ENCODE measurements at regions not wholly inside any gene's neighbourhood (a gene's known extent, or its start where the extent isn't known, plus 50 kb on each side); places are given as distances from the start of the nearest gene placed in this dataset.

DNA sequence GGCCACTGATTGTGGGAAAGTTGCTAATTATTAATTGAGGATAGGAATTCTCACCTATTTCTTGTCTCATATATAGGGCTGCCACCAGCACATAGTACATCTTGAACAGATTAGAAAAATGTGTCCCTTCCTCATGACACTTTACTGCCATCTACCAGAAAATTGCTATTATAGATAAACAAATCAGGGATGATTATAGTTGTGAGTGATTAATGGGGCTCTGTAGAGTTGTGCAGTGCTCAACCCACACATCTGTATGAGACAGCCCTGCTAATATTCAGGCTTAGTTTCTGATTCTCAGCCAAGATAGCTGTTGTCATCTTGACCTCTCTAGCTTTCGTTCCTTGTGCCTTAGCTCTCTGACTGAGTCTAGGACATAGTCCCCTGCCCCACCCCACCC lies 373.3 kb downstream of the TLE4 start:
- no peak overlapping the region for H3K4me3 ChIP-seq (ENCODE audit: low read depth, low read length)
- TF ChIP-seq, protein P1, sequence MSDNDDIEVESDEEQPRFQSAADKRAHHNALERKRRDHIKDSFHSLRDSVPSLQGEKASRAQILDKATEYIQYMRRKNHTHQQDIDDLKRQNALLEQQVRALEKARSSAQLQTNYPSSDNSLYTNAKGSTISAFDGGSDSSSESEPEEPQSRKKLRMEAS (IDR thresholded peaks at IDR 0.05; ENCODE audit: low read depth, low read length), result no peak
- TF ChIP-seq POLR2A (IDR thresholded peaks at IDR 0.05; ENCODE audit: extremely low read depth, insufficient read length), result no peak
- TF ChIP-seq, protein P2, sequence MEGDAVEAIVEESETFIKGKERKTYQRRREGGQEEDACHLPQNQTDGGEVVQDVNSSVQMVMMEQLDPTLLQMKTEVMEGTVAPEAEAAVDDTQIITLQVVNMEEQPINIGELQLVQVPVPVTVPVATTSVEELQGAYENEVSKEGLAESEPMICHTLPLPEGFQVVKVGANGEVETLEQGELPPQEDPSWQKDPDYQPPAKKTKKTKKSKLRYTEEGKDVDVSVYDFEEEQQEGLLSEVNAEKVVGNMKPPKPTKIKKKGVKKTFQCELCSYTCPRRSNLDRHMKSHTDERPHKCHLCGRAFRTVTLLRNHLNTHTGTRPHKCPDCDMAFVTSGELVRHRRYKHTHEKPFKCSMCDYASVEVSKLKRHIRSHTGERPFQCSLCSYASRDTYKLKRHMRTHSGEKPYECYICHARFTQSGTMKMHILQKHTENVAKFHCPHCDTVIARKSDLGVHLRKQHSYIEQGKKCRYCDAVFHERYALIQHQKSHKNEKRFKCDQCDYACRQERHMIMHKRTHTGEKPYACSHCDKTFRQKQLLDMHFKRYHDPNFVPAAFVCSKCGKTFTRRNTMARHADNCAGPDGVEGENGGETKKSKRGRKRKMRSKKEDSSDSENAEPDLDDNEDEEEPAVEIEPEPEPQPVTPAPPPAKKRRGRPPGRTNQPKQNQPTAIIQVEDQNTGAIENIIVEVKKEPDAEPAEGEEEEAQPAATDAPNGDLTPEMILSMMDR (IDR thresholded peaks at IDR 0.05; ENCODE audit: low read depth, low read length), result no peak
- DNase-seq (ENCODE audit: low read depth), result no peak

DNA sequence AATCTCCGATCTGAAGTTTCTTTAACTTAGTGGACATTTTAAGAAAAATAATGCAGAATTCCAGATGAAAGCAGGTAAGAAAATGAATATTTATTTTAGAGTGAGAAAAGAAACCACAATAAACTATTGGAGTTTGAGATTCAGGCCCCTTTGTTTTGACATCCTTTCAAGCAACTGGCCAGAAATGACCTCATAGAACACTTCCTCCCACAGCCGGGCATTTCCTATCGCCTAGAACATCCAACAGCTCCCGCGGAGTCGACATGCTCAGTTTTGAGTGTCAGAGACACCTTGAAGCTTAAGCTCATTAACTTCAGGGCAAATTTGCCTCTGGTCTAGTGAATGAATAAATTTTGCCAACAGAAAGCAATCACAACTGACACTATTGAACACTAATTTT lies 369.2 kb downstream of the TLE4 start:
- TF ChIP-seq MYC (IDR thresholded peaks at IDR 0.05; ENCODE audit: low read depth, low read length), result no peak
- TF ChIP-seq, protein P2 (IDR thresholded peaks at IDR 0.05; ENCODE audit: low read depth, low read length), result no peak
- TF ChIP-seq, protein P1 (IDR thresholded peaks at IDR 0.05; ENCODE audit: low read depth, low read length), result no peak
- no peak for TF ChIP-seq POLR2A (IDR thresholded peaks at IDR 0.05; ENCODE audit: extremely low read depth, insufficient read length)
- DNase-seq (ENCODE audit: low read depth), result no peak
- H3K4me3 ChIP-seq (ENCODE audit: low read depth, low read length), result no peak overlapping the region

DNA sequence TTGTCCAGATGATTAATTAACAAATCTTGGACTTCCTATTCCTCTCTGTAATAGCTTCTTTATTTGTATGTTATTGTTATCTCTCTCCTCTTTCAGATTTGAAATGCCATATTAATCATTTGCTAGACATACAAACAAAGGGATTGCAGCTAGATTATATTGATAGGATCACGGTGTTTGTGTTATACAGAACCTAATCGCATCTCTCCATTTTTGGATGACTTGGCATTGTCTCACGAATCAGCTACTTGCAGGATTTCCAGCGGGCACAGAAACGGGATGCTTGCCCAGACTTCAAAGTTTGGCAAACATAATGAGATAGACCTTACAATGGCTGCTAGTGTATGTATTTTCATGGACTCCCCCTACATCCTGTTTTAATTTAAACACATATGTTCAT lies 368.1 kb downstream of the TLE4 start:
- DNase-seq (ENCODE audit: low read depth), result no peak
- no peak overlapping the region for H3K4me3 ChIP-seq (ENCODE audit: low read depth, low read length)
- TF ChIP-seq, protein P1 (IDR thresholded peaks at IDR 0.05; ENCODE audit: low read depth, low read length), result no peak
- TF ChIP-seq MYC (IDR thresholded peaks at IDR 0.05; ENCODE audit: low read depth, low read length), result no peak

DNA sequence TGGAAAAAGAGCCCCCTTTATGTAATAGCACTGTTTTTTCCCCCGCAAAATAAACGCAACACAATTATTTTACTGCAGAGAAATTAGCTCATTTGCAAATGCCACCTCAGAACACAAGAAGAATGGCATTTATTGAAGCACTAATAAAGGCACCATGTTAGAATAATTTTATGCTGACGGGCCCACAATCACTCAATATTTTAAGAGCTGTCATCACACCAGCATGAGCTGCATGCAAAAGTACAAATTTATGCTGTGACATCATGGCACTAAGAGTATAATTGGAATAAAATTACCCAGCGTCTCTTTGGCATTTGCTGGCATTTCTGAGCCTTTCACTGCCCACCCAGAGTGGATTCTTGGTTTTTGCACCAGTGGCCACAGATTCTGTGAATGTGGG lies 364.6 kb downstream of the TLE4 start:
- DNase-seq (ENCODE audit: low read depth), result no peak
- no peak overlapping the region for H3K4me3 ChIP-seq (ENCODE audit: low read depth, low read length)
- TF ChIP-seq MYC (IDR thresholded peaks at IDR 0.05; ENCODE audit: low read depth, low read length), result no peak

DNA sequence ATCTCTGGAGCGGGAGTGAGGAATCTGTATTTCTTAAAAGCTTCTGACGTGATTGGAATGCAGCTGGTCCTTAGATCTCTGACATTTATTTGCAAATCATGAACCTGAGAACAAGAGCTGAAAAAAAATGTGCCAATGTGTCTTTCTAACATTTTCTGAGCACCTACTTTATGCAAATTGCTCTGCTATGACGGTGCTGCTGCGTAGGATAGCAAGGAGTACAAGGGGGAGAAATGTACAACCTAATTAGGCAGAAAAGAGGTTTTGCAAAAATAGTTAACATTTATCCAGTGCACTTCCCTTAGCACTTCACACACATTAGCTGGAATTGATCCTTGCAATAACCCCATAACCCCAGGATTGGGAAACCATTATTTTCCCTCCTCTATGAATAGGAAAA lies 357.5 kb downstream of the TLE4 start:
- DNase-seq (ENCODE audit: low read depth), result no peak
- H3K4me3 ChIP-seq (ENCODE audit: low read depth, low read length), result no peak overlapping the region
- TF ChIP-seq, protein P2 (IDR thresholded peaks at IDR 0.05; ENCODE audit: low read depth, low read length), result no peak
- TF ChIP-seq MYC (IDR thresholded peaks at IDR 0.05; ENCODE audit: low read depth, low read length) (no peak), POLR2A (IDR thresholded peaks at IDR 0.05; ENCODE audit: extremely low read depth, insufficient read length) (no peak)
- TF ChIP-seq, protein P1 (IDR thresholded peaks at IDR 0.05; ENCODE audit: low read depth, low read length), result no peak

DNA sequence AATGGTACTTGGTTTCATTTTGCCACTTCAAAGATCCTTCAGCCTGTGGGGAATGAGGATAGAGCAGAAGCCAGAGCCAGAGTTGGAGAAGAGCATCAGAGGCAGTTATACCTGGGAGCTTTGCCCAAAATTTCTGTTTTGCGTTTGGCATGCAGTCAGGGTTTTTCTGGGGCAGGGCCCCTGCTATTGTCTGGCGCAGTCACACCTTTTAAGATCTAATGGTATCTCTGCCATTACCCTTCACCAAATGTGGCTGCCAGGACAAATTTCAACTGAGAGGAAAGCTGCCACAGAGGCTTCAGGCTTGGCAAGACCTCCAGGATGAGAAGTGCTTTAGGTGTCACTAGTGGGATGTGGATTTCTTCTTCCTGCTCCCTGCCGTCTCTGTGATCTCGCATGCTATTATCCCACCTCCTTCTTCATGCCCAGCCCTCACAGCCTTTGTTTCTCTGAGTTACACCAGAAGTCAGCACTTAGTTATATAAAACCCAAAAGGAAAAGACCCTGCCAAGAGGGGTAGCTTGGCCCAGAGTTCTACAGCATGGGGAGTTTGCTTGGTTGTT lies 357.0 kb downstream of the TLE4 start:
- no peak overlapping the region for H3K4me3 ChIP-seq (ENCODE audit: low read depth, low read length)
- DNase-seq (ENCODE audit: low read depth), result no peak
- no peak for TF ChIP-seq MYC (IDR thresholded peaks at IDR 0.05; ENCODE audit: low read depth, low read length)
- TF ChIP-seq, protein P1 (IDR thresholded peaks at IDR 0.05; ENCODE audit: low read depth, low read length), result no peak
- TF ChIP-seq, protein P2 (IDR thresholded peaks at IDR 0.05; ENCODE audit: low read depth, low read length), result no peak
- TF ChIP-seq POLR2A (IDR thresholded peaks at IDR 0.05; ENCODE audit: extremely low read depth, insufficient read length), result no peak

DNA sequence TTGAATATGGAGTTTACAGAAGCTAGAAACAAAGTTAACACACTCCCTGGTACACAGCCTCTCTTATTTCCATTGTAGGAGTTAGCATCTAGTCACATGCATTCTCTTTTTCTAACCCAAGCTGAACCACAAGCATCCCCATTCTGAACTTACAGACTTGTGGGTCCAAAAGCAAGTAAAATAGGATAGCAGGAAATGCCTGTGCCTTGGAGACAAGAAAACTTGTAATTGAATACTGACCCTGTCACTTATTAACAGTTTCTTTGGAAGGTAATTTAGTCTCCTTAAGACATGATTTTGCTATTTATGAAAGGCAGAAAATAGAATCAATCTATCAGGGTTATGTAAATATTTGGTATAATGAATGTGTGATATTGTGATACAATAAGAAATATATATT lies 353.6 kb downstream of the TLE4 start:
- TF ChIP-seq MYC (IDR thresholded peaks at IDR 0.05; ENCODE audit: low read depth, low read length) (no peak), POLR2A (IDR thresholded peaks at IDR 0.05; ENCODE audit: extremely low read depth, insufficient read length) (no peak)
- TF ChIP-seq, protein P2 (IDR thresholded peaks at IDR 0.05; ENCODE audit: low read depth, low read length), result no peak

More for the DNA sequence above, 353.6 kb downstream of the TLE4 start:
- no peak overlapping the region for H3K4me3 ChIP-seq (ENCODE audit: low read depth, low read length)
- no peak for DNase-seq (ENCODE audit: low read depth)
